Gastrocnemius medialis (tissue), 4 donors: ENCODE measurements at regions not wholly inside any gene's neighbourhood (a gene's known extent, or its start where the extent isn't known, plus 50 kb on each side); places are given as distances from the start of the nearest gene placed in this dataset.

ENCODE experiments used
- CTCF ChIP-seq, 5 experiments: fragments of 450-650 bp in 3 of 5; fragments of 200-600 bp in 2 of 5; sonication (generic) in 2 of 5; IDR thresholded peaks in 4 of 5; conservative IDR thresholded peaks in 1 of 5; 1 replicate in 4 of 5; 2 replicates in 1 of 5; pipeline ENCODE4 v1.5.1; 2016 to 2019; ENCODE audit warnings: antibody characterized with exemption in 5 of 5, mild to moderate bottlenecking in 3 of 5, moderate library complexity in 3 of 5
- POLR2A ChIP-seq, 2 donors: fragments of 450-650 bp; IDR thresholded peaks; one replicate each; pipeline ENCODE4 v1.6.1; 2017; ENCODE audit warnings: antibody characterized with exemption in 2 of 2, mild to moderate bottlenecking in 2 of 2, moderate library complexity in 2 of 2

GRCh38 chr7:142461437-142461836 lies 203.6 kb upstream of the PRSS58 start:
- no peak for TF ChIP-seq CTCF (IDR thresholded peaks at IDR 0.05 in 4 of 5, conservative IDR thresholded peaks at IDR 0.05 in 1 of 5)
- no peak for TF ChIP-seq POLR2A (IDR thresholded peaks at IDR 0.05)
